Neural progenitor cell (in vitro differentiated cells): ENCODE measurements at regions not wholly inside any gene's neighbourhood (a gene's known extent, or its start where the extent isn't known, plus 50 kb on each side); places are given as distances from the start of the nearest gene placed in this dataset.
A peak's percentile ranks its signal among the peaks of the same experiment; 100 is the strongest.

ENCODE experiments used
- DNase-seq: peaks from one replicate; pipeline ENCODE4 v3.0.0-alpha.2; 2016; ENCODE audit warnings: low spot score
- H2AFZ ChIP-seq: fragments of 200-600 bp; sonication (generic); replicated peaks from 2 replicates; pipeline ENCODE4 v1.6.1; 2016; ENCODE audit warnings: antibody characterized with exemption
- H3F3A ChIP-seq: fragments of 200-600 bp; sonication (generic); 2 replicates; pipeline ENCODE4 v1.6.1; 2016; ENCODE audit warnings: antibody characterized with exemption, low read depth
- H3K27ac ChIP-seq: fragments of 200-600 bp; sonication (generic); 2 replicates; pipeline ENCODE4 v1.5.1; 2016; ENCODE audit warnings: mild to moderate bottlenecking
- H3K27me3 ChIP-seq: fragments of 200-600 bp; sonication (generic); 2 replicates; pipeline ENCODE4 v1.6.1; 2016; ENCODE audit warnings: mild to moderate bottlenecking, moderate library complexity
- H3K36me3 ChIP-seq: fragments of 200-600 bp; sonication (generic); 2 replicates; pipeline ENCODE4 v1.5.1; 2016
- H3K4me1 ChIP-seq: fragments of 200-600 bp; sonication (generic); 2 replicates; pipeline ENCODE4 v1.6.1; 2016; ENCODE audit warnings: mixed run types
- H3K4me2 ChIP-seq: fragments of 200-600 bp; sonication (generic); 2 replicates; pipeline ENCODE4 v1.6.1; 2016
- H3K4me3 ChIP-seq: fragments of 200-600 bp; sonication (generic); 2 replicates; pipeline ENCODE4 v1.5.1; 2016
- H3K79me2 ChIP-seq: fragments of 200-600 bp; sonication (generic); 2 replicates; pipeline ENCODE4 v1.6.1; 2016; ENCODE audit warnings: low read depth
- H3K9ac ChIP-seq: fragments of 200-600 bp; sonication (generic); 2 replicates; pipeline ENCODE4 v1.6.1; 2016
- H3K9me3 ChIP-seq: fragments of 200-600 bp; sonication (generic); 2 replicates; pipeline ENCODE4 v1.5.1; 2016; ENCODE audit warnings: low read depth
- H4K20me1 ChIP-seq: fragments of 200-600 bp; sonication (generic); 2 replicates; pipeline ENCODE4 v1.6.1; 2016; ENCODE audit warnings: low read depth
- H3K27ac Mint-ChIP-seq: 3 replicates; pipeline ENCODE4 v1.8.0; 2021; ENCODE audit warnings: mixed read lengths
- H3K27me3 Mint-ChIP-seq: 2 replicates; pipeline ENCODE4 v1.8.0; 2022; ENCODE audit warnings: low read depth, mild to moderate bottlenecking, inconsistent platforms, moderate library complexity, mixed read lengths; ENCODE audit not compliant: insufficient read depth
- H3K36me3 Mint-ChIP-seq: 3 replicates; pipeline ENCODE4 v1.8.0; 2021; ENCODE audit warnings: mixed read lengths
- H3K4me1 Mint-ChIP-seq: 3 replicates; pipeline ENCODE4 v1.8.0; 2021; ENCODE audit warnings: mixed read lengths
- H3K4me3 Mint-ChIP-seq: 3 replicates; pipeline ENCODE4 v1.8.0; 2021; ENCODE audit warnings: mild to moderate bottlenecking, moderate library complexity, mixed read lengths
- H3K9me3 Mint-ChIP-seq: 3 replicates; pipeline ENCODE4 v1.8.0; 2020; ENCODE audit warnings: mixed read lengths
- CTCF ChIP-seq: fragments of 200-600 bp; sonication (generic); IDR thresholded peaks from 2 replicates; pipeline ENCODE4 v1.5.1; 2017; ENCODE audit warnings: antibody characterized with exemption, mild to moderate bottlenecking
- EZH2 ChIP-seq: fragments of 200-600 bp; sonication (generic); IDR thresholded peaks from 2 replicates; pipeline ENCODE4 v1.6.1; 2017; ENCODE audit warnings: antibody characterized with exemption, mild to moderate bottlenecking, moderate library complexity
- EZH2phosphoT487 ChIP-seq: fragments of 200-600 bp; sonication (generic); IDR thresholded peaks from 2 replicates; pipeline ENCODE4 v1.6.1; 2017; ENCODE audit warnings: antibody characterized with exemption

GRCh38 chr10:131650169-131650705 is 250.6 kb upstream of the PPP2R2D start:
- Histone ChIP-seq H3K27ac (no peak overlapping the region), H2AFZ (no peak overlapping the region), H3K27me3 (peaks cover 9% of the 10 kb centered on the region), H3F3A (peaks cover 7% of the 10 kb centered on the region), H3K9me3 (no peaks in the 10 kb centered on the region), H3K4me3 (no peak overlapping the region), H3K9ac (no peak overlapping the region), H3K79me2 (no peaks in the 10 kb centered on the region), H3K4me1 (peaks cover 15% of the 10 kb centered on the region), H3K36me3 (no peaks in the 10 kb centered on the region), H4K20me1 (no peaks in the 10 kb centered on the region), H3K4me2 (no peak overlapping the region)
- TF ChIP-seq EZH2phosphoT487 (no peak), EZH2 (no peak), CTCF (no peak)
- Mint-ChIP-seq H3K27ac (no peak overlapping the region), H3K36me3 (no peaks in the 10 kb centered on the region), H3K4me3 (no peak overlapping the region), H3K4me1 (peaks cover 44% of the 10 kb centered on the region), H3K27me3 (peaks cover 15% of the 10 kb centered on the region), H3K9me3 (no peaks in the 10 kb centered on the region)
- no peak for DNase-seq

GRCh38 chr10:131650771-131651673 is 249.8 kb upstream of the PPP2R2D start:
- TF ChIP-seq EZH2 (no peak), EZH2phosphoT487 (no peak), CTCF (no peak)
- H3K9me3 ChIP-seq, result no peaks in the 10 kb centered on the region
- Mint-ChIP-seq H3K9me3 (no peaks in the 10 kb centered on the region), H3K36me3 (no peaks in the 10 kb centered on the region), H3K27ac (peak overlapping the region; percentile 53), H3K4me3 (no peak overlapping the region), H3K27me3 (peaks cover 15% of the 10 kb centered on the region), H3K4me1 (peaks cover 51% of the 10 kb centered on the region)
- H3K36me3 ChIP-seq, result no peaks in the 10 kb centered on the region
- H3K79me2 ChIP-seq, result no peaks in the 10 kb centered on the region
- no peak overlapping the region for H2AFZ ChIP-seq
- H3K4me1 ChIP-seq, result peaks cover 15% of the 10 kb centered on the region
- no peak overlapping the region for H3K27ac ChIP-seq
- peaks cover 7% of the 10 kb centered on the region for H3F3A ChIP-seq
- no peak overlapping the region for H3K4me3 ChIP-seq
- no peak for DNase-seq
- peak overlapping the region; percentile 67 for H3K4me2 ChIP-seq
- no peak overlapping the region for H3K9ac ChIP-seq
- peaks cover 9% of the 10 kb centered on the region for H3K27me3 ChIP-seq
- H4K20me1 ChIP-seq, result no peaks in the 10 kb centered on the region

- H3K36me3 Mint-ChIP-seq, result no peaks in the 10 kb centered on the region
- peaks cover 7% of the 10 kb centered on the region for H3F3A ChIP-seq
Observed at GRCh38 chr10:131651674-131652437, 249.0 kb upstream of the PPP2R2D start.

More at GRCh38 chr10:131651674-131652437, 249.0 kb upstream of the PPP2R2D start:
- no peak overlapping the region for H3K27ac ChIP-seq
- Mint-ChIP-seq H3K4me3 (peak overlapping the region; percentile 41), H3K4me1 (peaks cover 52% of the 10 kb centered on the region), H3K9me3 (no peaks in the 10 kb centered on the region), H3K27ac (peak overlapping the region; percentile 53), H3K27me3 (peaks cover 12% of the 10 kb centered on the region)
- no peak overlapping the region for H3K9ac ChIP-seq
- TF ChIP-seq EZH2, result no peak
- no peak for TF ChIP-seq CTCF
- TF ChIP-seq EZH2phosphoT487, result no peak
- no peaks in the 10 kb centered on the region for H3K9me3 ChIP-seq
- H3K36me3 ChIP-seq, result no peaks in the 10 kb centered on the region
- H3K4me3 ChIP-seq, result no peak overlapping the region
- H2AFZ ChIP-seq, result no peak overlapping the region
- peak; percentile 43 for DNase-seq
- H4K20me1 ChIP-seq, result no peaks in the 10 kb centered on the region
- H3K27me3 ChIP-seq, result peaks cover 9% of the 10 kb centered on the region
- H3K4me2 ChIP-seq, result peak overlapping the region; percentile 67
- H3K79me2 ChIP-seq, result no peaks in the 10 kb centered on the region
- H3K4me1 ChIP-seq, result peaks cover 15% of the 10 kb centered on the region
